ENCODE measurements at regions not wholly inside any gene's neighbourhood (a gene's known extent, or its start where the extent isn't known, plus 50 kb on each side); places are given as distances from the start of the nearest gene placed in this dataset.
"Not testable (repeated sequence)": the region's sequence is repeated elsewhere in the genome, so short reads cannot be mapped to it uniquely, and the experiment has no call there.

- no peak for TF ChIP-seq CTCF (IDR thresholded peaks at IDR 0.05)
- intact Hi-C loops (cut with DNase I): no loop called here
- Histone ChIP-seq H3K9me3 (no peaks in the 10 kb centered on the region), H3K36me3 (no peaks in the 10 kb centered on the region), H3K4me1 (no peaks in the 10 kb centered on the region), H3K4me3 (no peak overlapping the region), H3K27ac (no peak overlapping the region), H3K27me3 (no peaks in the 10 kb centered on the region)
- no peak for DNase-seq (ENCODE audit: low spot score in 2 of 2)
Measured at GRCh38 chr3:174482541-174482940, 376.6 kb upstream of the NAALADL2 start.

- Histone ChIP-seq H3K4me1 (no peaks in the 10 kb centered on the region), H3K9me3 (no peaks in the 10 kb centered on the region), H3K27me3 (no peaks in the 10 kb centered on the region), H3K36me3 (no peaks in the 10 kb centered on the region), H3K4me3 (no peak overlapping the region), H3K27ac (no peak overlapping the region)
- no peak for DNase-seq (ENCODE audit: low spot score in 2 of 2)
- intact Hi-C loops (cut with DNase I): no loop called here
- no peak for TF ChIP-seq CTCF (IDR thresholded peaks at IDR 0.05)
Measured at GRCh38 chr3:174483254-174483653, 375.9 kb upstream of the NAALADL2 start.

GRCh38 chr3:174483856-174484255, 375.3 kb upstream of the NAALADL2 start:
- intact Hi-C loops (cut with DNase I); DNase-seq (ENCODE audit: low spot score in 2 of 2): not testable (repeated sequence)

GRCh38 chr3:174488527-174488926, 370.6 kb upstream of the NAALADL2 start:
- Histone ChIP-seq H3K27ac (no peak overlapping the region), H3K4me1 (no peaks in the 10 kb centered on the region), H3K9me3 (no peaks in the 10 kb centered on the region), H3K36me3 (no peaks in the 10 kb centered on the region), H3K27me3 (no peaks in the 10 kb centered on the region), H3K4me3 (no peak overlapping the region)
- intact Hi-C loops (cut with DNase I): no loop called here
- DNase-seq (ENCODE audit: low spot score in 2 of 2): no peak
- no peak for TF ChIP-seq CTCF (IDR thresholded peaks at IDR 0.05)

More at GRCh38 chr3:174483856-174484255, 375.3 kb upstream of the NAALADL2 start:
- H3K4me1 ChIP-seq, H3K27me3 ChIP-seq, H3K27ac ChIP-seq, H3K9me3 ChIP-seq, H3K4me3 ChIP-seq, H3K36me3 ChIP-seq: not testable (repeated sequence)

- no peak for TF ChIP-seq CTCF (IDR thresholded peaks at IDR 0.05)
Measured at GRCh38 chr3:174495311-174495710, 363.8 kb upstream of the NAALADL2 start.

GRCh38 chr3:174495928-174496327, 363.2 kb upstream of the NAALADL2 start:
- Histone ChIP-seq H3K27me3 (no peaks in the 10 kb centered on the region), H3K4me3 (no peak overlapping the region), H3K27ac (peak overlapping the region in 1 of 2 donors; percentile 20), H3K4me1 (peaks cover 0 to 8% of the 10 kb centered on the region in 2 donors), H3K9me3 (no peaks in the 10 kb centered on the region), H3K36me3 (no peaks in the 10 kb centered on the region)
- no peak for DNase-seq (ENCODE audit: low spot score in 2 of 2)
- TF ChIP-seq CTCF (IDR thresholded peaks at IDR 0.05): no peak
- intact Hi-C loops (cut with DNase I): loop anchor here (5.0 kb wide), 1 partner anchor 54 kb away; no protein-coding TSS in a partner anchor

More at GRCh38 chr3:174495311-174495710, 363.8 kb upstream of the NAALADL2 start:
- Histone ChIP-seq H3K9me3 (no peaks in the 10 kb centered on the region), H3K4me1 (peaks cover 0 to 8% of the 10 kb centered on the region in 2 donors), H3K27me3 (no peaks in the 10 kb centered on the region), H3K4me3 (no peak overlapping the region), H3K27ac (peak overlapping the region; percentile 17 to 20), H3K36me3 (no peaks in the 10 kb centered on the region)
- intact Hi-C loops (cut with DNase I): loop anchor here (5.0 kb wide), 1 partner anchor 53 kb away; no protein-coding TSS in a partner anchor
- no peak for DNase-seq (ENCODE audit: low spot score in 2 of 2)
